Germinal center (tissue), 1 donor: ENCODE measurements at regions not wholly inside any gene's neighbourhood (a gene's known extent, or its start where the extent isn't known, plus 50 kb on each side); places are given as distances from the start of the nearest gene placed in this dataset.

Experiments
- DNase-seq: peaks from one replicate; pipeline ENCODE4 v3.0.0; 2012; ENCODE audit warnings: mixed read lengths, low spot score

GRCh38 chr4:122034619-122035018, 82.8 kb upstream of the TRPC3 start:
- DNase-seq = no peak

- no peak for DNase-seq
Observed at GRCh38 chr4:122027203-122027602, 75.3 kb upstream of the TRPC3 start.

GRCh38 chr4:122017296-122017695, 65.4 kb upstream of the TRPC3 start:
- no peak for DNase-seq

- no peak for DNase-seq
Observed at GRCh38 chr4:122015203-122015602, 63.3 kb upstream of the TRPC3 start.

GRCh38 chr4:122012735-122013134, 60.9 kb upstream of the TRPC3 start:
- no peak for DNase-seq

GRCh38 chr4:122010610-122011009, 58.8 kb upstream of the TRPC3 start:
- no peak for DNase-seq

GRCh38 chr4:122009524-122009923, 57.7 kb upstream of the TRPC3 start:
- no peak for DNase-seq

GRCh38 chr4:122007016-122007415, 55.2 kb upstream of the TRPC3 start:
- no peak for DNase-seq

GRCh38 chr4:122005064-122005755, 53.4 kb upstream of the TRPC3 start:
- DNase-seq = no peak

- DNase-seq = peak; percentile 40
Observed at GRCh38 chr4:122003335-122003734, 51.5 kb upstream of the TRPC3 start.
